ENCODE measurements at regions not wholly inside any gene's neighbourhood (a gene's known extent, or its start where the extent isn't known, plus 50 kb on each side); places are given as distances from the start of the nearest gene placed in this dataset.

- H3K4me3 ChIP-seq (ENCODE audit: low read depth, low read length): no peak overlapping the region
Observed at GRCh38 chr5:118228489-118228888, 759.9 kb downstream of the DTWD2 start.

GRCh38 chr5:118224546-118224945, 763.8 kb downstream of the DTWD2 start:
- H3K4me3 ChIP-seq (ENCODE audit: low read depth, low read length): no peak overlapping the region

- no peak overlapping the region for H3K4me3 ChIP-seq (ENCODE audit: low read depth, low read length)
Observed at GRCh38 chr5:118220556-118221195, 767.7 kb downstream of the DTWD2 start.

- no peak overlapping the region for H3K4me3 ChIP-seq (ENCODE audit: low read depth, low read length)
Observed at GRCh38 chr5:118211606-118212005, 776.7 kb downstream of the DTWD2 start.

- no peak overlapping the region for H3K4me3 ChIP-seq (ENCODE audit: low read depth, low read length)
Observed at GRCh38 chr5:118208031-118208453, 780.3 kb downstream of the DTWD2 start.

GRCh38 chr5:118199801-118200200, 788.5 kb downstream of the DTWD2 start:
- H3K4me3 ChIP-seq (ENCODE audit: low read depth, low read length): no peak overlapping the region

GRCh38 chr5:118196229-118196628, 792.1 kb downstream of the DTWD2 start:
- H3K4me3 ChIP-seq (ENCODE audit: low read depth, low read length): no peak overlapping the region

- no peak overlapping the region for H3K4me3 ChIP-seq (ENCODE audit: low read depth, low read length)
Observed at GRCh38 chr5:118195211-118195610, 793.1 kb downstream of the DTWD2 start.

GRCh38 chr5:118193194-118193905, 795.0 kb downstream of the DTWD2 start:
- H3K4me3 ChIP-seq (ENCODE audit: low read depth, low read length): no peak overlapping the region

- no peak overlapping the region for H3K4me3 ChIP-seq (ENCODE audit: low read depth, low read length)
Observed at GRCh38 chr5:118185018-118185417, 803.3 kb downstream of the DTWD2 start.

- no peak overlapping the region for H3K4me3 ChIP-seq (ENCODE audit: low read depth, low read length)
Observed at GRCh38 chr5:118176146-118176545, 812.2 kb downstream of the DTWD2 start.

GRCh38 chr5:118174671-118175070, 813.7 kb downstream of the DTWD2 start:
- H3K4me3 ChIP-seq (ENCODE audit: low read depth, low read length): no peak overlapping the region

GRCh38 chr5:118173340-118173739, 815.0 kb downstream of the DTWD2 start:
- no peak overlapping the region for H3K4me3 ChIP-seq (ENCODE audit: low read depth, low read length)

GRCh38 chr5:118165619-118166018, 822.7 kb downstream of the DTWD2 start:
- H3K4me3 ChIP-seq (ENCODE audit: low read depth, low read length): no peak overlapping the region

- H3K4me3 ChIP-seq (ENCODE audit: low read depth, low read length): no peak overlapping the region
Observed at GRCh38 chr5:118156181-118156580, 832.2 kb downstream of the DTWD2 start.

- no peak overlapping the region for H3K4me3 ChIP-seq (ENCODE audit: low read depth, low read length)
Observed at GRCh38 chr5:118146824-118147223, 841.5 kb downstream of the DTWD2 start.

- no peak overlapping the region for H3K4me3 ChIP-seq (ENCODE audit: low read depth, low read length)
Observed at GRCh38 chr5:118144540-118144939, 843.8 kb downstream of the DTWD2 start.

- H3K4me3 ChIP-seq (ENCODE audit: low read depth, low read length): no peak overlapping the region
Observed at GRCh38 chr5:118139361-118139760, 849.0 kb downstream of the DTWD2 start.

GRCh38 chr5:118126159-118126558, 862.2 kb downstream of the DTWD2 start:
- H3K4me3 ChIP-seq (ENCODE audit: low read depth, low read length): no peak overlapping the region

- H3K4me3 ChIP-seq (ENCODE audit: low read depth, low read length): no peak overlapping the region
Observed at GRCh38 chr5:118125687-118126086, 862.7 kb downstream of the DTWD2 start.

- H3K4me3 ChIP-seq (ENCODE audit: low read depth, low read length): no peak overlapping the region
Observed at GRCh38 chr5:118121258-118121657, 867.1 kb downstream of the DTWD2 start.

- no peak overlapping the region for H3K4me3 ChIP-seq (ENCODE audit: low read depth, low read length)
Observed at GRCh38 chr5:118115791-118116190, 872.6 kb downstream of the DTWD2 start.

- no peak overlapping the region for H3K4me3 ChIP-seq (ENCODE audit: low read depth, low read length)
Observed at GRCh38 chr5:118111956-118112355, 876.4 kb downstream of the DTWD2 start.
